ENCODE measurements at regions not wholly inside any gene's neighbourhood (a gene's known extent, or its start where the extent isn't known, plus 50 kb on each side); places are given as distances from the start of the nearest gene placed in this dataset.

- TF ChIP-seq CTCF (IDR thresholded peaks at IDR 0.05) (no peak), POLR2A (IDR thresholded peaks at IDR 0.05) (no peak)
Measured at GRCh38 chr10:120279196-120279595, 177.8 kb upstream of the PLPP4 start.

Measured in tibial nerve (tissue), 3 donors.